Stimulated activated CD4-positive, alpha-beta T cell treated with anti-CD3 and anti-CD28 coated beads, Interleukin-12 subunit alpha, Interleukin-12 subunit beta, amount 100 ng/mL, for 24 hours (primary cell): ENCODE measurements at regions not wholly inside any gene's neighbourhood (a gene's known extent, or its start where the extent isn't known, plus 50 kb on each side); places are given as distances from the start of the nearest gene placed in this dataset.
"Not testable (repeated sequence)": the region's sequence is repeated elsewhere in the genome, so short reads cannot be mapped to it uniquely, and the experiment has no call there.

Experiments
- DNase-seq, 2 experiments: peaks; one replicate each; pipeline ENCODE4 v3.0.0-alpha.2; 2020; ENCODE audit warnings: low read depth in 2 of 2

DNA sequence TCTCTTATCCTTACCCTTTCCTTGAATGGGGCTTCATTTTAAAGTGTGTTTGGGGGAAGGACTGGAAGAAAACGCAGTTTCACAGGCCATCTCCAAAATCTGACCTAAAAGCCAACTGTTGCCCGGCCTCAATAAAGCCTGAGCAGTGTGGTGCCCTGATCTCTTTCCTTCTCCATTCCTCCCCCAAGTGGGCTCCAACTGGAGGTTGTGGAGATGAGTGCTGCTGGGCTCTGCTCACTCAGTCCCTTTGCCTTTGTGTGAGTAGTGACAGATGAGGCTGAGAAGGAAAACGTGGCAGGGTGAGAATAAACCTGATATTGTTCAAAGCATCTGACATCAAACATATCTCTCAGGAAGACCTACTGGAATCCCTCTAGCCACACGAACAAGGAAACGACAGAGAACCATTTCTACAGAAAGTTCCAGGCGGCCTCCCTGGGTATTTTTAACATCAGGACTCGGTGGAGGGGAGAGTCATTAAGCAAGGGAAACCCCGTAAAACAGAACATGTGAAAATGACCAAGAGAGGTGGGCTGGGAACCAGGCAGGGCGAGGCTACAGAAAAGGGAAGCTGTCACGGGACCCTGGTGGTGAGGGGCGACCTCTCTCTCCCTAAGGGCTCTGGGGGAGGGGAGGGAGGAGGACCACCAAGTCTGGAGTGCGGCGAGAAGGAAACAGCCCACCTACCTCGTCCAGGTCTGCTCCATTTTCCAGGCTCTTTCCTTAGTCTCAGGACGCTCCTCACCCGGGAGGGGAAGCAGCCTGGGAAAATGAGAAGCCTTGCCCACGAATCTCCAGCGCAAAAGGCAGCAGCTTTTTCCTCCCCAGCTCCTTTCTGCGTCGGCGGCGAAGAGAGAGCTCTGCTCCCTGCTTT is 59.1 kb upstream of the NBPF26 start:
- DNase-seq = not testable (repeated sequence)

DNA sequence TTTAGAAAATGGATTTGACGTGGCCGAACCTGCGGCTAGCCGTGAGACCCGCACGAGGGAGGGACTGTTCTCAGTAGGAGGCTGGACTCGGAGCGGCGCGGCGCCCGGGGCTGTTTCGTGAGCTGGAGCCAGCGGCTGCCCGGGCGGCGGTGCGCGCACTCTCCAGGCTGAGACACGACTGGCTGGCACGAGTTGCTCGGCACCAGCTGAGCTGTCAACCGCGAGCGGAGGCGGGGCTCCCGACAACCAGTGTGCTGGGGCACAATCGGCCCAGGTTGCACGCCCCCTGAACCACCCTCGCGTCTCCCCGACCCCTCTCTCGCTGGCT is 58.5 kb upstream of the NBPF26 start:
- not testable (repeated sequence) for DNase-seq

- not testable (repeated sequence) for DNase-seq
These were observed 55.6 kb upstream of the NBPF26 start for GRCh38 chr1:120668187-120668586.
